GDM1 (cell line): ENCODE measurements at regions not wholly inside any gene's neighbourhood (a gene's known extent, or its start where the extent isn't known, plus 50 kb on each side); places are given as distances from the start of the nearest gene placed in this dataset.

Experiments used
- DNase-seq: peaks from one replicate; lab custom pipeline; 2025; lab: John Stamatoyannopoulos, UW

GRCh38 chr16:49078104-49078503 lies 203.5 kb downstream of the CBLN1 start:
- no peak for DNase-seq

DNA sequence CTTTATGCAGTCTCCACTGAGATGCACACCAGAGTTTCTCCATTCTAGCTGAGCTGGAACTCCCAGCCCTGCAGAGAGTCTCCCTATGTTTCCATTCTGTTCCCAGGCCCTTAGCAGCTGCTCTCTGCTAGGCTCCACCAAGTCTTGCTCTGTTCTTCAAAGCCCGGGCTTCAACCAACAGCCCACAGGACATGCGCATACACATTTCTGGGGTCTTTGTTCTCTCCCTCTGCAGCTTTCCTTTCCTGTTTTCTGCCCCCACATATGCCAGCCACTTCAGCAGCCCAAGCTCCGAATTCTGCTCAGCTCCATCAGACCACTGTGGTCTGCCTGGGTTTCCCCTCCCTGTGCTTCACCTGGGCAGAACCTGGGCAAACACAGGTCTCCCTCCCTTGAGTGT lies 205.9 kb downstream of the CBLN1 start:
- DNase-seq = no peak

GRCh38 chr16:49068224-49068623 lies 213.4 kb downstream of the CBLN1 start:
- no peak for DNase-seq

DNA sequence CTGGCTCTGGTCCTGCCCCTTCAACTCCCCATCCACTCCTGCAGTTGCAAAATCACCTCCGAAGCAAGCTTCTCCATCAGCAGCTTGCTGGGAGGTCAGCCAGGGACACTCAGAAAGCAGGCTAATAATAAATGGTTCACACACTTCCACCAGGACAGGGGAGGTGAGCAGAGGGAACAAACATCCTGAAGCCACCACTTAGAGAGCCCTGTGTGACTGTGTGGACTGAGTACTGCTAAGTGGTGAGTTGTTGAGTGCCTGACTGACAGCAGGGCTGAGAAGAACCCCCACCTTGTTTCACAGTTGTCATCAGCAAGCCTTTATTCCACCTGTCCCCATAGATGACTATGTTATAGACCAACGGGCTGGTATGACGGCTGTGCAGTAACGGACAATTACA lies 213.9 kb downstream of the CBLN1 start:
- no peak for DNase-seq

- DNase-seq = no peak
Observed at GRCh38 chr16:49061137-49061714, 220.4 kb downstream of the CBLN1 start.

GRCh38 chr16:49060728-49061127 lies 220.9 kb downstream of the CBLN1 start:
- no peak for DNase-seq

DNA sequence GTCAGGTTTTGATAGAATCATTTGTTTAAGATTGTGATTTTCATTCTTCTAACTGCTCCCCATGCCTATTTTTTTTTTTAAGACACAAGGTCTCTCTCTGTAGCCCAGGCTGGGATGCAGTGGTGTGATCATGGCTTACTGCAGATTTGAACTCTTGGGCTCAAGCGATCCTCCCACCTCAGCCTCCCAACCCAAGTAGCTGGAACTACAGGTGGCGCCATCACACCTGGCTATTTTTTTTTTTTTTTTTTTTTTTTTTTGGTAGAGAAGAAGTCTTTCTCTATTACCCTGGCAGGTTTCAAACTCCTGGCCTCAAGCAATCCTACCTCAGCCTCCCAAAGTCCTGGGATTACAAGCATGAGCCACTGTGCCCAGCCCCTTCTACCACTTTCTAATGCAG lies 223.3 kb downstream of the CBLN1 start:
- DNase-seq = no peak

- DNase-seq = no peak
Observed at GRCh38 chr16:49057936-49058335, 223.7 kb downstream of the CBLN1 start.

DNA sequence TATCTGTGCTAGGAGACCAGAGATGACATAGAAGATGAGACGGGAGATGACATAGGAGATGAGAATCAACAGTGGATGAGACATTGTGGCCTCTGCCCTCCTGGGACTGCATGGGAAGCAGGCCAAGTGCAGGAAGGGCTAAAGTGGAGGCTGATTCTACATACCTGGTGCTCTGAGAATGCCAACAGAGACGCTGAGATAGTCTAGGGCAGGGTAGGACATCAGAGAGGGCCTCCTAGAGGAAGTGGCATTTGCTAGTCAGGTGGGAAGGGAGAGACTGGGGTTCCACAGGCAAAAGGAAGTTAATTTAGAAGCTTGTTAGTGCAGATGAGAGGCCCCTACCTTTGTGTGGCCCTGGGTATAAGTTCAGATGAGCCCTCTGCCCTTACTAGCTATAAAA lies 224.2 kb downstream of the CBLN1 start:
- DNase-seq = no peak

DNA sequence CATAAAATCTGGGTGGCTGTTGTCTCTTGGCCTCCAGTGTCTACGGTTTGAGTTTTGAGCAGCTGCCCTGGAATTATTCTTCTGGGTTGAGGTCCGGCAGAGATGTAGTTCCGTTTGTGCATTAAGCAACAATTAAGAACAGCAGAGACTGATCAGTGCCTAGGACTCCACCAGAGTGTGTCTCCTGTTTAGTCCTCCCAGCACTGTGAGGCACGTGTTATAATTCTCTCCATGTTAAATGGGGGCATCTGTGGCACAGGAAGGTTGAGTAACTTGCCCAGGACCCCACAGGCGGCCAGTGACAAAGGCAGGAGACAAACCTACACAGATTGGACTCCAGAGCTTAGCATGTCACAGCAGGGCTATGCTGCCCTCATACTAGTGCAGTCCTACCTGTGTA lies 225.1 kb downstream of the CBLN1 start:
- no peak for DNase-seq

DNA sequence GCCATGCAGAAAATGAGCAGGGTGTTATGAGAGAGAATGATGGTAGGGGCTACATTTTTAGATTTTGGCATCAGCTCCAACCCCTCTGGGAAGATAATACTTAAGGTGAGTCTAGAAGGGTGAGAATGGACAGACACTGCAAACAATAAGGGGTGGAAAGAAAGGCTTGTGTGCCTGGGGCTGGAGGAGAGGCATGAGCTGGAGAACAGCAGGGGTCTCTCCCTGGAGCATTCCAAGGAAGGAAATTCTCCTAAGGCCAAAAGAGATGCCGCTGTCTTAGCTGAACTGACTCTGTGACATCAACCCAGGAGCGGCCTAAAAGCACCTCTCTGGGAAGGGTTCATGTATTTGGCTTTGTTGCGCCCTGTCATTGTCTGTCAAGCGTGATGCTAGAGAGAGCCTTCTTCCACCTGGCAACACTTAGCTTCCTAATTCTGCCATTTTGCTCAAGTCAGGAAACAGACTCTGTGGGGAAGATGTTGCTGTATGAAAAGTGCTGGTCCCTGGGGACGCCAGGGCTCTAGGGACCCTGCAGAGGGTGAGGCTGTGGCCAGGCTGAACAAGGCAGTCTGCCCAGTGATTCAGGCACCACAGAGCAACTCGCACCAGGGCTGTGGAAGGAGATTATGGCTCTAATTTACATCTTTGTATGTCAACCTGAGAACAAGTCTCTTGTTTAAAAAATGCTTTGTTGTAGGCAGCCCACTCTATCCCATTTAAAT lies 225.7 kb downstream of the CBLN1 start:
- DNase-seq = no peak

- no peak for DNase-seq
Observed at GRCh38 chr16:49055291-49055690, 226.3 kb downstream of the CBLN1 start.

DNA sequence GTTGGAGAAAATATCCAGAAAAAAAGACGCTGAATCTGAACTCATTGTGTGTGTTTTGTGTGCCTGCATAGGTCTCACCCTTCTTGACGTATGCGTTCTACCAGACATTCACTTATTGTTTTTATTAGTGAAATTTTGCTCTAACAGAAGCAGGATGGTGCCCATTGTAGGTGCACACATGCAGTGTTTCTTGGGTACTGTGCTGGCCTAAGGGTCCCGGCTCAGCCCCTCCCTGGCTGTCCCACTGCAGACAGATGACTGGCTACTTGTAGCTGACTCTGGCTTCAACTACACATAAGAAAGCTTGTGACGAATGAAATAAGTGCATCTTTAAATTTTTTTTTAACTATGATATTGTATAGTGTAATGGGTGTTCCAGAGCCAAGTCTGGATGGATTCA lies 227.0 kb downstream of the CBLN1 start:
- DNase-seq = no peak

- DNase-seq = no peak
Observed at GRCh38 chr16:49052846-49053245, 228.8 kb downstream of the CBLN1 start.

- no peak for DNase-seq
Observed at GRCh38 chr16:49051576-49051975, 230.1 kb downstream of the CBLN1 start.

DNA sequence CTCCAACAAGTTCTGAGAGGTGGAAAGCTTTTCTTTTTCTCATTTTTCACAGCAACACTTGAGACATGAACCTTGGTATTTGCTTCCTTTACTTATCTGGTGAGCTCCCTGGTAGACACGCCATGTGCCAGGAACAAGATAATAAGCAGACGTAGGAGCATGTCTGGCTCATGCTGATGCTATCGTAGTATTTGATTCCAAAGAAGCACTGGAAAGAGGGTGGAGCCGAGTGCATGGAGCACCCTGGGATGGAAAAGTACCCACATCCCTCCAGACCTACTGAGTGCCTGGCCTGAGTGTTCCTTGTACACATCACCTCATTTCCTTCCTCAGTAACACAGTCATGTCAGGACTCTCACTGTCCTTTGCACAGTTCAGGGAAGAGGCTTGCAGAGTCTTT lies 231.0 kb downstream of the CBLN1 start:
- no peak for DNase-seq

DNA sequence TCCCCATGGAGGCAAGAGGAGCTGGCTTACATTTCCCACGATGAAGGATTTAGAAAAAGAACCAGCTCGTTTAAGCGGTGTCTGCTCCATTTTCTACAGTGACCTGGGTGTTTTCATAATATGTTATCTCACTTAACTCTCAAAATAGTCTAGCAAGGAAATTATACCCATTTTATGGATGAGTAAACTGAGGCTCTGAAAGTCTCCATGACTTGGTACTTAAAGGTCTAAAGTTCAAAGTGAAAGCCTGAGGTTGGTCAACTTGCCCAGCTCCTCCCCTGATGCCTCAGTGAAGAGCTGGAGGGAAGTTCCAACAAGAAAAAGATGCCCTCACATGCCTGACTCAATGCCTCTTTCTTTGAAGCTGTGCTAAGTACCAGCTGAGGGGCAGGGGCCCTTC lies 232.0 kb downstream of the CBLN1 start:
- DNase-seq = no peak

DNA sequence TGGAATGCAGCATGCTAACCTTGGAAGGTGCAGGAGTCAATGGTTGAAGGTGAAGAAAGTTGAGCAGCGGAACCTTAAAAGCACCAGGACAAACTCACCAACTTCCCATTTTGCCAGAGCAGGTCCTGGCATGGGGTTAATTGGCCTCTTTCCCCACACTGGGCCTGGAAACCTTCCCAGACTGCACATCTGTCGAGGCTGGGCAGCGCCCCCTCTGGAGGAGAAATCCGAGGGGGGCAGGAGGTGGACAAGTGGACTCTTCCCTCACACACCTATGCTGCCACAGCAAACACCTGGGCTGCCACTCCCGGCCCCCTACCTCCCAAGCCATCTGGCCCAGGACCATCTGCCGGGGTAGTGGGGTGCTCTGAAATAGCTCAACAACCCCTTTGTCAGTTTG lies 232.4 kb downstream of the CBLN1 start:
- DNase-seq = no peak

DNA sequence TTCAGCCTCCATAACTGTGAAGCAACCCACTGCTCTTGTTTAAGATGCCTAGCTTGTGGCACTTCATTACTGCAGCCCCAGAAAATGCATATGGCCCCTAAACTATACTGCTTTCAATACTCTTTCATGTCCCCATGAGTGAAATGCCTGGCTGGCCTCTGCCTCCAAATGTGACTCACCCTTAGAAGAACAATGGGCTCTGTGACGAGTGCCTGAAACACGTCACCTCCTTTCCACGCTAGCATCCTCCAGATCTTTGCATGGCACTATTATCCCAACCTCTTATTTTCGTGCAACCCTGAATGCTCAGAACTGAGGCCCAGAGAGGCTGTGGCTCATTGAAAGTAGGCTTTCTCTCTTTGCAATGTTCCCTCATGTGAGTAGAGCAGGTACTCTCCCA lies 233.1 kb downstream of the CBLN1 start:
- no peak for DNase-seq

DNA sequence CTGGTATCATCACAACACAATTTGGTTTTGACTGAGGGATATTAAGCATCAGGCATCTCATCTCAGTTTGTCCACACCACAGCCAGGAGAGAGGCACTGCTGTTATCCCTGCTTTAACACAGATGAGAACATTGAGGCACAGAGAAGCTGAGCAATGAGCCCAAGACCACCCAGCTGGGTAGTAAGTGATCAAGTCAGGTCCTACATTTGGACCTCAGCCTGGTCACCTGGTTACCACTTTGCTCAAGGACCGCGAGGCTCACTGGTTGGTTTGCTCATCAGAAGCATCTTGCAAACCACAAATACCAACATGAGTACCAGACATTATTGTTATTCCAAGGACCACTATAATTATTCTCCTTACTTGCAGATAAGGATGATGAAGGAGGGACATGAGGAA lies 245.5 kb downstream of the CBLN1 start:
- no peak for DNase-seq

DNA sequence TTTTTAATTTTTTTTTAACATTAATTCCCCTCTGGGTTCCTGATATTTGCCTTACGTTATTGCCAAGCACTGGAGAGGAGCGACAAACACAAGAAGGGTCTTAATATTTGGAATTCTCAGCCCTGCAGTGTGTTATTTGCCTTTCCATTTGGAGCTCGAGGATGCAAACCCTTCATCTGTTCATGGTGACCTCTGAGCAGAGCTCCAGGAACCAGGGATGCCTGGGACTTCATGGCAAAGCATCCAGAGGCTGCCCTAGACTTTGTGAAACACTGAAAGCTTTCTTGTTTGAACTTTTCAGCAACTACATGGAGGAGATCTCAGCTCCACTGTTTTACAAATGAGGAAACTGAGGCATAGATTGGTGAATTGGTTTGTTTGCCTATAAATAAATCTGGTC lies 254.2 kb downstream of the CBLN1 start:
- no peak for DNase-seq

DNA sequence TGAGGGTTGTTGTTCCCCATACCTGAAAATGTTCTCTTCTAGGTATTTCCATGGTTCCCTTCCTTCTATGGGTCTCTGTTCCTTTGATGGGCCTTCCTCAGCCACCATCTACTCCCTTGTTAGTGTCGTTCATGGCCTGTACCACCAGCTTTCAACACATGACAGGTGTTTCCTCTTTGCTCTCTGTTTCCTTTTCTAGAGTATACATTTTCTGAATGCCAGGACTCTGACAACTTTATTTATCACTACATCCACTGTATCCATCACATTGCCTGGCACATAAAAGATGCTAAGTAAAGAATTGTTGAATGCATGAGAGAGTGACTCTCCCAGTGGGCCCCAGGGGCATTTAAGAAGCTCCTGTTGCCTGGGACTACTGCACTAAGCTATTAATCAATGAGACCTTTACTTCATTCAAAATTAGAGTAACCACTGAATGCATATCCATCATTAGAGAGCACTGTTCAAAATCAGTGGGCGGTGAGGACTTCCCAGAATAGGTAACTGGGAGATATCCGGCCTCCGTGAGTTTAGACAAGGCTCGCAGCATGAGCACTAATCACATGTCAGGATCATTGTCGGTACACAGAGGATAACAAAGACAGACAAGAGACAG lies 255.0 kb downstream of the CBLN1 start:
- DNase-seq = no peak

DNA sequence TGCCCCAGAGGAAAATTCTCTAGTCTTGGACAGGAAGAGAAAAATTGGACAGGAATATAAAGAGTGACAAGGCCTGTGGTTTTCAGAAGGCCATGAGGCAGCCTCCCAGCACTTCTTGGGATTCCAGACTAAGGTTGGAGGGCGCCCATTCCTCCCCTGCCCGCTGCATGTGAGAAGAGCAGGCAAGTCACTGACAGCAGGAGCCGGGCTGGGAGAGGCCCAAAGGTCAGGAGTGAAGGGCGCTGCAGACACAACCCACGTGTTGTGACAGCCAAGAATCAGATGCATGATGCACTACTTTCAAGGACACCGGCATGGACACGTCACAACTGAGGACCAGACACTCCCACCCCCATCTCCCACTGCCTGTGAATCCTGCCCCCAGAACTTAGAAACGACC lies 256.7 kb downstream of the CBLN1 start:
- no peak for DNase-seq

DNA sequence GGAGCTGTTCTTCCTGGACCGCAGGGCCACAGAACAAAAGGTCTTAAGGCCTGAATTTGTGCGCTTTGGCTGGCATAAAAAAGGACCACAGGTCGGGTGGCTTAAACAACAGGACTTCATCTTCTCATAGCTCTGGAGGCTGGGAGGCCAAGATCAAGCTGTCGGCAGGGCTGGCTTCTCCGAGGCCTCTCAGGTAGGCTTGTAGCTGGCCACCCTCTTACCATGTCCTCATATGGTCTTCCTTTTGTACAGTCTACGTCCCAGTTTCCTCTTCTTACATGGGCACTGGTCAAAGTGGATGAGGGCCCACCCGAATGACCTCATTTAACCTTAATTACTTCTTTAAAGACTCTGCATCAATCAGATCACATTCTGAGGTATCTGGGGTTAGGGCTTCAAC lies 257.6 kb downstream of the CBLN1 start:
- no peak for DNase-seq
